ENCODE measurements at regions not wholly inside any gene's neighbourhood (a gene's known extent, or its start where the extent isn't known, plus 50 kb on each side); places are given as distances from the start of the nearest gene placed in this dataset.

- TF ChIP-seq, protein P1, sequence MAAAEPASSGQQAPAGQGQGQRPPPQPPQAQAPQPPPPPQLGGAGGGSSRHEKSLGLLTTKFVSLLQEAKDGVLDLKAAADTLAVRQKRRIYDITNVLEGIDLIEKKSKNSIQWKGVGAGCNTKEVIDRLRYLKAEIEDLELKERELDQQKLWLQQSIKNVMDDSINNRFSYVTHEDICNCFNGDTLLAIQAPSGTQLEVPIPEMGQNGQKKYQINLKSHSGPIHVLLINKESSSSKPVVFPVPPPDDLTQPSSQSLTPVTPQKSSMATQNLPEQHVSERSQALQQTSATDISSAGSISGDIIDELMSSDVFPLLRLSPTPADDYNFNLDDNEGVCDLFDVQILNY (CRISPR knock-in tag; IDR thresholded peaks at IDR 0.05) = no peak
- TF ChIP-seq, protein P2, sequence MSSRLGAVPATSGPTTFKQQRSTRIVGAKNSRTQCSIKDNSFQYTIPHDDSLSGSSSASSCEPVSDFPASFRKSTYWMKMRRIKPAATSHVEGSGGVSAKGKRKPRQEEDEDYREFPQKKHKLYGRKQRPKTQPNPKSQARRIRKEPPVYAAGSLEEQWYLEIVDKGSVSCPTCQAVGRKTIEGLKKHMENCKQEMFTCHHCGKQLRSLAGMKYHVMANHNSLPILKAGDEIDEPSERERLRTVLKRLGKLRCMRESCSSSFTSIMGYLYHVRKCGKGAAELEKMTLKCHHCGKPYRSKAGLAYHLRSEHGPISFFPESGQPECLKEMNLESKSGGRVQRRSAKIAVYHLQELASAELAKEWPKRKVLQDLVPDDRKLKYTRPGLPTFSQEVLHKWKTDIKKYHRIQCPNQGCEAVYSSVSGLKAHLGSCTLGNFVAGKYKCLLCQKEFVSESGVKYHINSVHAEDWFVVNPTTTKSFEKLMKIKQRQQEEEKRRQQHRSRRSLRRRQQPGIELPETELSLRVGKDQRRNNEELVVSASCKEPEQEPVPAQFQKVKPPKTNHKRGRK (tag; IDR thresholded peaks at IDR 0.05) = no peak
- TF ChIP-seq XRCC4 (IDR thresholded peaks at IDR 0.05; ENCODE audit: extremely low read depth, insufficient read depth, insufficient read length) (no peak), ZNF696 (CRISPR knock-in tag; conservative IDR thresholded peaks at IDR 0.05) (no peak), DPF2 (IDR thresholded peaks at IDR 0.05) (peak; percentile 99), CEBPB (tag; IDR thresholded peaks at IDR 0.05) (peak; percentile 61), MCM7 (IDR thresholded peaks at IDR 0.05) (no peak), STAT5A (IDR thresholded peaks at IDR 0.05; ENCODE audit: borderline replicate concordance, low read length) (peak; percentile 99), CEBPG (CRISPR knock-in tag; IDR thresholded peaks at IDR 0.05) (no peak), CEBPG (tag; conservative IDR thresholded peaks at IDR 0.05 in 1 of 2, IDR thresholded peaks at IDR 0.05 in 1 of 2) (no peak; a peak in 1 of 4 replicates), SMC3 (conservative IDR thresholded peaks at IDR 0.05; ENCODE audit: insufficient read depth, low read depth, low read length) (no peak), ZNF280A (IDR thresholded peaks at IDR 0.05; ENCODE audit: low read depth, partially characterized antibody) (no peak), PTBP1 (IDR thresholded peaks at IDR 0.05; ENCODE audit: low read depth, low read length) (peak; percentile 85; the same call in 1 of the 2 replicates)
- TF ChIP-seq, protein P3, sequence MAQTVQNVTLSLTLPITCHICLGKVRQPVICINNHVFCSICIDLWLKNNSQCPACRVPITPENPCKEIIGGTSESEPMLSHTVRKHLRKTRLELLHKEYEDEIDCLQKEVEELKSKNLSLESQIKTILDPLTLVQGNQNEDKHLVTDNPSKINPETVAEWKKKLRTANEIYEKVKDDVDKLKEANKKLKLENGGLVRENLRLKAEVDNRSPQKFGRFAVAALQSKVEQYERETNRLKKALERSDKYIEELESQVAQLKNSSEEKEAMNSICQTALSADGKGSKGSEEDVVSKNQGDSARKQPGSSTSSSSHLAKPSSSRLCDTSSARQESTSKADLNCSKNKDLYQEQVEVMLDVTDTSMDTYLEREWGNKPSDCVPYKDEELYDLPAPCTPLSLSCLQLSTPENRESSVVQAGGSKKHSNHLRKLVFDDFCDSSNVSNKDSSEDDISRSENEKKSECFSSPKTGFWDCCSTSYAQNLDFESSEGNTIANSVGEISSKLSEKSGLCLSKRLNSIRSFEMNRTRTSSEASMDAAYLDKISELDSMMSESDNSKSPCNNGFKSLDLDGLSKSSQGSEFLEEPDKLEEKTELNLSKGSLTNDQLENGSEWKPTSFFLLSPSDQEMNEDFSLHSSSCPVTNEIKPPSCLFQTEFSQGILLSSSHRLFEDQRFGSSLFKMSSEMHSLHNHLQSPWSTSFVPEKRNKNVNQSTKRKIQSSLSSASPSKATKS (CRISPR knock-in tag; IDR thresholded peaks at IDR 0.05) = no peak
- TF ChIP-seq, protein P4, sequence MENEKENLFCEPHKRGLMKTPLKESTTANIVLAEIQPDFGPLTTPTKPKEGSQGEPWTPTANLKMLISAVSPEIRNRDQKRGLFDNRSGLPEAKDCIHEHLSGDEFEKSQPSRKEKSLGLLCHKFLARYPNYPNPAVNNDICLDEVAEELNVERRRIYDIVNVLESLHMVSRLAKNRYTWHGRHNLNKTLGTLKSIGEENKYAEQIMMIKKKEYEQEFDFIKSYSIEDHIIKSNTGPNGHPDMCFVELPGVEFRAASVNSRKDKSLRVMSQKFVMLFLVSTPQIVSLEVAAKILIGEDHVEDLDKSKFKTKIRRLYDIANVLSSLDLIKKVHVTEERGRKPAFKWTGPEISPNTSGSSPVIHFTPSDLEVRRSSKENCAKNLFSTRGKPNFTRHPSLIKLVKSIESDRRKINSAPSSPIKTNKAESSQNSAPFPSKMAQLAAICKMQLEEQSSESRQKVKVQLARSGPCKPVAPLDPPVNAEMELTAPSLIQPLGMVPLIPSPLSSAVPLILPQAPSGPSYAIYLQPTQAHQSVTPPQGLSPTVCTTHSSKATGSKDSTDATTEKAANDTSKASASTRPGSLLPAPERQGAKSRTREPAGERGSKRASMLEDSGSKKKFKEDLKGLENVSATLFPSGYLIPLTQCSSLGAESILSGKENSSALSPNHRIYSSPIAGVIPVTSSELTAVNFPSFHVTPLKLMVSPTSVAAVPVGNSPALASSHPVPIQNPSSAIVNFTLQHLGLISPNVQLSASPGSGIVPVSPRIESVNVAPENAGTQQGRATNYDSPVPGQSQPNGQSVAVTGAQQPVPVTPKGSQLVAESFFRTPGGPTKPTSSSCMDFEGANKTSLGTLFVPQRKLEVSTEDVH (IDR thresholded peaks at IDR 0.05; ENCODE audit: low read depth, partially characterized antibody) = no peak
Observed at GRCh38 chr6:163776906-163777686, 362.6 kb downstream of the QKI start (continued).

Data from K562 (cell line).